WERI-Rb-1 (cell line): ENCODE measurements at regions not wholly inside any gene's neighbourhood (a gene's known extent, or its start where the extent isn't known, plus 50 kb on each side); places are given as distances from the start of the nearest gene placed in this dataset.

Source experiments
- DNase-seq: peaks from one replicate; pipeline ENCODE4 v3.0.0-alpha.2; 2020
- H3K27ac ChIP-seq: fragments of 250-450 bp; sonication (Bioruptor Pico); 2 replicates; pipeline ENCODE4 v1.5.1; 2020; ENCODE audit warnings: mild to moderate bottlenecking, moderate library complexity
- H3K27me3 ChIP-seq: fragments of 250-450 bp; sonication (Bioruptor Pico); 2 replicates; pipeline ENCODE4 v1.5.1; 2021; ENCODE audit warnings: mild to moderate bottlenecking, low read depth, moderate library complexity; ENCODE audit not compliant: insufficient read depth, severe bottlenecking
- H3K36me3 ChIP-seq: fragments of 250-450 bp; sonication (Bioruptor Pico); 2 replicates; pipeline ENCODE4 v1.5.1; 2020; ENCODE audit warnings: mild to moderate bottlenecking, moderate library complexity
- H3K4me3 ChIP-seq: 2 replicates; pipeline ENCODE4 v1.5.1; 2011; ENCODE audit warnings: low read depth, mild to moderate bottlenecking, control low read depth, low read length
- H3K9me3 ChIP-seq: fragments of 250-450 bp; sonication (Bioruptor Pico); 2 replicates; pipeline ENCODE4 v1.5.1; 2021; ENCODE audit warnings: mild to moderate bottlenecking, moderate library complexity; ENCODE audit not compliant: severe bottlenecking
- CTCF ChIP-seq: IDR thresholded peaks from 2 replicates; pipeline ENCODE4 v1.5.1; 2011; ENCODE audit warnings: low read depth, mild to moderate bottlenecking, control low read depth, inconsistent platforms, low read length

- Histone ChIP-seq H3K27me3 (no peaks in the 10 kb centered on the region), H3K27ac (no peak overlapping the region), H3K9me3 (no peaks in the 10 kb centered on the region), H3K4me3 (no peak overlapping the region), H3K36me3 (no peaks in the 10 kb centered on the region)
- no peak for TF ChIP-seq CTCF
- no peak for DNase-seq
Measured at GRCh38 chr1:187477535-187477934, 648.8 kb downstream of the PLA2G4A start.

- Histone ChIP-seq H3K4me3 (no peak overlapping the region), H3K36me3 (no peaks in the 10 kb centered on the region), H3K9me3 (no peaks in the 10 kb centered on the region), H3K27me3 (no peaks in the 10 kb centered on the region), H3K27ac (no peak overlapping the region)
- DNase-seq: no peak
- no peak for TF ChIP-seq CTCF
Measured at GRCh38 chr1:187481581-187482148, 652.9 kb downstream of the PLA2G4A start.

DNA sequence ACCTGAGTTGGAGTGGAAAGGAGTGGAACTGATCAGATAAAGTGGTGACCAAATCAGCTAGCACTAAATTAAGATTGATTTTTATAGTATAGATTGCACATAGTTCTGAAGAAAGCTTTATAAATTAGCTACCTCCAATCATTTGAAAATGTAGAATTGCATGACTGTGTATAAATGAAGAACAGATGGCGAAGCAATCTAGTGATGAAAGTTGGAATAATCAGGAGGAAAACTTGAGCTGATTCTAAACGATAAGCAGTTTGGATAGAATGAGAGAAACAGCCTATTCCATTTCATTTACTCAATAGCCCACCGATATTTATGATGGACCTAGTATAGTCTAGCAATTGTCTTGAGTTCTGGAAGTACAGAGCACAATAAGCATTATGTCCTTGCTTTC is 661.5 kb downstream of the PLA2G4A start:
- no peak for TF ChIP-seq CTCF
- no peak overlapping the region for H3K27ac ChIP-seq
- H3K4me3 ChIP-seq: no peak overlapping the region
- no peaks in the 10 kb centered on the region for H3K9me3 ChIP-seq
- no peaks in the 10 kb centered on the region for H3K27me3 ChIP-seq
- no peak for DNase-seq
- no peaks in the 10 kb centered on the region for H3K36me3 ChIP-seq

DNA sequence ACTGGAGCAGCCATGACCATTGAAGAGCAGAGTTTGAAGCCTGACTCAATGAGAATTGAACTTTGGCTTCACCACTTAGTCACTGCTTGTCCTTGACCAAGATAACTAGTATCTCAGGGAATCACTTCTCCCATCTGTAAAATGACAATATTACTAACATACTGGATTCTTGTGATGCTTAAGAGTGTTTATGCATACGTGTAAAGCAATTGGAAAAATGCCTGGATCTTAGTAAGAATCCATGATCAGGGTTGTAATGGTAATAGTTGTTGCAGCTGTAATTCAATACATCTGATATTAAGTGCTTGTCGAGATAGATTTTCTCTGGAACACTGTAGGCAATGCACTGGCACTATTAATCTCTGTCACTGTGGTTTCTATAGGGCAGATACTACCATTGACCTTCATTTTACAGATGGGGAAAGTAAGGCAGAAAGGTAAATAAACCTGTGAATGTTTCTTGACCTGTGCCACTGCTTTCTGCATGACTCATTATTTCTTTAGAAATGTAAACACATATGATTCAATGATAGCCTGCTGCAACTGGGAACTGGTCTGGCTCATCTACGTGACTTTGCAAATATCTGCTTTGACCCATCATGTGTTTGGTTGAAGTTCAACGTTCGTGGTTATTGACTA is 662.5 kb downstream of the PLA2G4A start:
- Histone ChIP-seq H3K4me3 (no peak overlapping the region), H3K36me3 (no peaks in the 10 kb centered on the region), H3K9me3 (no peaks in the 10 kb centered on the region), H3K27me3 (no peaks in the 10 kb centered on the region), H3K27ac (no peak overlapping the region)
- TF ChIP-seq CTCF: no peak
- no peak for DNase-seq

GRCh38 chr1:187498028-187498427 is 669.3 kb downstream of the PLA2G4A start:
- Histone ChIP-seq H3K27me3 (no peaks in the 10 kb centered on the region), H3K36me3 (no peaks in the 10 kb centered on the region), H3K4me3 (no peak overlapping the region), H3K27ac (no peak overlapping the region), H3K9me3 (no peaks in the 10 kb centered on the region)
- DNase-seq: no peak
- TF ChIP-seq CTCF: no peak

GRCh38 chr1:187504779-187505178 is 676.0 kb downstream of the PLA2G4A start:
- Histone ChIP-seq H3K9me3 (no peaks in the 10 kb centered on the region), H3K36me3 (no peaks in the 10 kb centered on the region), H3K4me3 (no peak overlapping the region), H3K27me3 (no peaks in the 10 kb centered on the region), H3K27ac (no peak overlapping the region)
- no peak for TF ChIP-seq CTCF
- no peak for DNase-seq
